Neuronal stem cell (in vitro differentiated cells): ENCODE measurements at regions not wholly inside any gene's neighbourhood (a gene's known extent, or its start where the extent isn't known, plus 50 kb on each side); places are given as distances from the start of the nearest gene placed in this dataset.
"Not testable (repeated sequence)": the region's sequence is repeated elsewhere in the genome, so short reads cannot be mapped to it uniquely, and the experiment has no call there.

Experiments
- DNase-seq: peaks from one replicate; pipeline ENCODE4 v3.0.0-alpha.2; 2013; ENCODE audit warnings: low spot score
- H2AFZ ChIP-seq: one replicate; pipeline ENCODE4 v1.6.1; 2013; ENCODE audit warnings: mild to moderate bottlenecking, low read length, inconsistent platforms
- H2AK5ac ChIP-seq: 2 replicates; pipeline ENCODE4 v1.6.1; 2013; ENCODE audit warnings: low read depth, mild to moderate bottlenecking, inconsistent platforms, low read length, moderate library complexity, mixed read lengths
- H2BK120ac ChIP-seq: 2 replicates; pipeline ENCODE4 v1.6.1; 2013; ENCODE audit warnings: low read depth, mild to moderate bottlenecking, inconsistent platforms, low read length, moderate library complexity, mixed read lengths
- H2BK12ac ChIP-seq: one replicate; pipeline ENCODE4 v1.6.1; 2013; ENCODE audit warnings: low read length, inconsistent platforms
- H2BK15ac ChIP-seq: 2 replicates; pipeline ENCODE4 v1.6.1; 2013; ENCODE audit warnings: mild to moderate bottlenecking, low read length, inconsistent platforms, mixed read lengths
- H2BK5ac ChIP-seq: one replicate; pipeline ENCODE4 v1.6.1; 2013; ENCODE audit warnings: inconsistent platforms, mild to moderate bottlenecking, low read length, moderate library complexity
- H3K14ac ChIP-seq: one replicate; pipeline ENCODE4 v1.6.1; 2013; ENCODE audit warnings: low read length, inconsistent platforms
- H3K18ac ChIP-seq: 2 replicates; pipeline ENCODE4 v1.6.1; 2013; ENCODE audit warnings: low read length, inconsistent platforms
- H3K23ac ChIP-seq: 2 replicates; pipeline ENCODE4 v1.6.1; 2013; ENCODE audit warnings: low read depth, mild to moderate bottlenecking, mixed read lengths, low read length, inconsistent platforms; ENCODE audit not compliant: poor library complexity
- H3K27ac ChIP-seq: replicated peaks from 3 replicates; pipeline ENCODE4 v1.5.1; 2013; ENCODE audit warnings: low read length, inconsistent platforms
- H3K27me3 ChIP-seq, 3 experiments: 2 replicates each; pipeline ENCODE4 v1.6.1; 2013; ENCODE audit warnings: low read length in 3 of 3, mild to moderate bottlenecking in 2 of 3, inconsistent platforms in 1 of 3, low read depth in 1 of 3, mixed read lengths in 1 of 3, moderate library complexity in 1 of 3; ENCODE audit not compliant: control insufficient read depth in 3 of 3, insufficient read depth in 3 of 3
- H3K36me3 ChIP-seq, 2 donors: replicated peaks in 1 of 2; 2 replicates each; pipeline ENCODE4 v1.6.1; 2013; ENCODE audit warnings: low read length in 2 of 2; ENCODE audit not compliant: control insufficient read depth in 2 of 2, insufficient read depth in 2 of 2
- H3K4ac ChIP-seq: 2 replicates; pipeline ENCODE4 v1.6.1; 2013; ENCODE audit warnings: inconsistent platforms, mild to moderate bottlenecking, low read length, moderate library complexity
- H3K4me1 ChIP-seq, 2 donors: 1 replicate in 1 of 2; 2 replicates in 1 of 2; pipeline ENCODE4 v1.6.1; 2013; ENCODE audit warnings: low read length in 2 of 2, low read depth in 1 of 2; ENCODE audit not compliant: control insufficient read depth in 2 of 2, insufficient read depth in 1 of 2
- H3K4me2 ChIP-seq: one replicate; pipeline ENCODE4 v1.6.1; 2013; ENCODE audit warnings: mild to moderate bottlenecking, low read length, inconsistent platforms; ENCODE audit not compliant: insufficient read depth, poor library complexity, severe bottlenecking
- H3K4me3 ChIP-seq, 2 donors: 2 replicates each; pipeline ENCODE4 v1.5.1; 2013; ENCODE audit warnings: low read length in 2 of 2, mild to moderate bottlenecking in 2 of 2, inconsistent platforms in 1 of 2, moderate library complexity in 1 of 2
- H3K79me1 ChIP-seq: one replicate; pipeline ENCODE4 v1.6.1; 2013; ENCODE audit warnings: low read depth, mild to moderate bottlenecking, inconsistent platforms, low read length, moderate library complexity
- H3K9ac ChIP-seq: one replicate; pipeline ENCODE4 v1.6.1; 2013; ENCODE audit warnings: mild to moderate bottlenecking, low read depth, low read length, inconsistent platforms; ENCODE audit not compliant: poor library complexity
- H3K9me3 ChIP-seq, 2 donors: replicated peaks in 1 of 2; 2 replicates each; pipeline versions ENCODE3 to v1.6.1; 2013; ENCODE audit warnings: low read length in 2 of 2, mild to moderate bottlenecking in 2 of 2, inconsistent platforms in 1 of 2, low read depth in 1 of 2, mixed read lengths in 1 of 2, moderate library complexity in 1 of 2; ENCODE audit not compliant: control insufficient read depth in 2 of 2, insufficient read depth in 1 of 2
- H4K8ac ChIP-seq: one replicate; pipeline ENCODE4 v1.6.1; 2013; ENCODE audit warnings: low read depth, mild to moderate bottlenecking, inconsistent platforms, low read length, moderate library complexity
- H4K91ac ChIP-seq: one replicate; pipeline ENCODE4 v1.6.1; 2013; ENCODE audit warnings: low read length, low read depth, mild to moderate bottlenecking, inconsistent platforms; ENCODE audit not compliant: poor library complexity
- WGBS, 2 donors: extraction: QIAGEN DNeasy Blood & Tissue Kit; methylation state at CpG; one replicate each; pipeline ENCODE4 v1.1.7; 2013; ENCODE audit warnings: missing lambda C conversion rate in 2 of 2, mixed read lengths in 1 of 2; ENCODE audit not compliant: insufficient read length in 2 of 2, insufficient replicate concordance in 1 of 2; ENCODE audit errors: extremely low coverage in 2 of 2; 5-methylcytosine and 5-hydroxymethylcytosine counted together

DNA sequence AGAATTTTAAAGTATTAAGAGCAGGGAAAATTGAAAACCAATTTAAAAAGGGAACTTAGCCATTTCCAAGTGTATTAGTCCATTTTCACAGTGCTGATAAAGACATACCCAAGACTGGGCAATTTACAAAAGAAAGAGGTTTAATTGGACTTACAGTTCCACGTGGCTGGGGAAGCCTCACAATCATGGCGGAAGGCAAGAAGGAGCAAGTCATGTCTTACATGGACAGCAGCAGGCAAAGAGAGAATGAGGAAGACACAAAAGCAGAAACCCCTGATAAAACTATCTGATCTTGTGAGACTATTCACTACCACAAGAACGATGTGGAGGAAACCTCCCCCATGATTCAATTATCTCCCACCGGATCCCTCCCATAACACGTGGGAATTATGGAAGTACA, 178.8 kb downstream of the ERCC6L2 start:
- H3K4ac ChIP-seq, H3K9ac ChIP-seq, H2AFZ ChIP-seq, H3K9me3 ChIP-seq, H2AK5ac ChIP-seq, H3K4me1 ChIP-seq, H3K79me1 ChIP-seq, DNase-seq, H4K91ac ChIP-seq, H3K23ac ChIP-seq, H3K4me2 ChIP-seq, H2BK15ac ChIP-seq, H2BK5ac ChIP-seq, H3K27ac ChIP-seq, H2BK12ac ChIP-seq, H3K18ac ChIP-seq, H4K8ac ChIP-seq, H3K36me3 ChIP-seq, H3K4me3 ChIP-seq, H3K27me3 ChIP-seq, H3K14ac ChIP-seq, H2BK120ac ChIP-seq: not testable (repeated sequence)
- WGBS, 2 donors: no CpG with 5 or more reads among the region's 5 CpGs

DNA sequence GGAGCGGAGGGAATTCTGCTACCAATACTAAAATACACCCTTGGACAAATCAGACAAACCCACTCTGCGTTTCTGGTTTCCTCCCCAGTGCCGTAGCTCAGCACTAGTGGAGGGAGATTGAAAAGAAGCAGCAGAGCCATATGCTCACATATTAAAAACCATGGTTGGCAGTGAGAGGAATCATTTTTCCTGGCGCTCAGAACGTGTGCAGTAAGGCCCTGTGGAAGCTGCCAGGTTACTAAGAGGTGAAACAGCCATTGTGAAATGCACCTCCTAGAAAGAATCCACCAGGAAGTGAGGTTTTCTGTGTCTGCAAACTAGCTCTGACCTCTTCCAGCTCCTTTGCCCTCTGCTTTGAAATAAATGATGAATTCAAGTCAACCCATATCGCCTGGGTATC, 177.2 kb downstream of the ERCC6L2 start:
- no CpG with 5 or more reads among the region's 6 CpGs for WGBS, 2 donors
- Histone ChIP-seq H3K36me3 (no peaks in the 10 kb centered on the region), H2AK5ac (no peak overlapping the region), H2BK12ac (no peak overlapping the region), H3K4me3 (no peak overlapping the region), H3K27me3 (no peaks in the 10 kb centered on the region), H3K23ac (no peak overlapping the region), H3K14ac (no peak overlapping the region), H3K4ac (no peak overlapping the region), H3K4me1 (peaks cover 20 to 21% of the 10 kb centered on the region in 2 donors), H3K9ac (no peak overlapping the region), H2BK120ac (no peak overlapping the region), H3K79me1 (no peaks in the 10 kb centered on the region), H3K27ac (no peak overlapping the region), H3K9me3 (peaks cover 2 to 10% of the 10 kb centered on the region in 2 donors), H3K18ac (no peak overlapping the region), H3K4me2 (no peak overlapping the region), H2BK5ac (no peak overlapping the region), H2AFZ (peak overlapping the region; percentile 38), H4K8ac (no peak overlapping the region), H4K91ac (no peak overlapping the region), H2BK15ac (no peak overlapping the region)
- DNase-seq: no peak

DNA sequence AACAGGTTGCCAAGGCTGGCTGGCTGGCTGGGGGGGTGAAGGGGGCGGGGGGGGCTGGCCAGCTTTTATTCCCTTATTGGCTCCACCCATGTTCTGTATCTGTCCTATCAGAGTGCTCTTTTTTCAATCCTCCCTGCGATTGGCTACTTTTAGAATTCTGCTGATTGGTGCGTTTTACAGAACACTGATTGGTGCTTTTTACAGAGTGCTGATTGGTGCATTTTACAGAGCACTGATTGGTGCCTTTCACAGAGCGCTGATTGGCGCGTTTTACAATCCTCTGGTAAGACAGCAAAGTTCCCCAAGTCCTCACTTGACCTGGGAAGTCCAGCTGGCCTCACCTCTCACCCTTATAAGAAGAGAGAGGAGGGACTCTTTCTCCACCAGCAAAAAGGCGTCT, 175.9 kb downstream of the ERCC6L2 start:
- DNase-seq: no peak
- Histone ChIP-seq H3K4ac (no peak overlapping the region), H2BK5ac (no peak overlapping the region), H3K4me2 (no peak overlapping the region), H4K91ac (no peak overlapping the region), H2AFZ (no peak overlapping the region), H2AK5ac (no peak overlapping the region), H3K9me3 (peaks cover 2 to 10% of the 10 kb centered on the region in 2 donors), H3K18ac (no peak overlapping the region), H3K79me1 (no peaks in the 10 kb centered on the region), H3K14ac (no peak overlapping the region), H3K9ac (no peak overlapping the region), H3K4me3 (no peak overlapping the region), H3K23ac (no peak overlapping the region), H3K4me1 (peaks cover 24 to 26% of the 10 kb centered on the region in 2 donors), H2BK120ac (no peak overlapping the region), H2BK15ac (no peak overlapping the region), H3K27me3 (no peaks in the 10 kb centered on the region), H3K27ac (no peak overlapping the region), H3K36me3 (no peaks in the 10 kb centered on the region), H2BK12ac (no peak overlapping the region), H4K8ac (no peak overlapping the region)
- no CpG with 5 or more reads among the region's 7 CpGs for WGBS, 2 donors

DNA sequence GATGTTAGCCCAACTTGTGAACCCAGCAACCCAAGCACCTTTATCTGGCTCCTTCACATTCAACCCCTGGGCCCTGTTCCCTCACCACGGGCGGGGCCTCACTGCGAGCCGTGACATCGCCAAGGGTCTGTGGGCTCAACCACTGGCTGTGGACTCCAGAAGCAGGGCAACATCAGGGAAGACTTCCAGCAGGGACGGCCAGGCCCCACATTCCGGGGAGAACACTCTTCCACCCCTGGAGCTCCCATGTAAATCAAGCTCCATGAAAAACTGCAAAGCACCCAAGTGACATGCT, 175.3 kb downstream of the ERCC6L2 start:
- H3K36me3 ChIP-seq: no peaks in the 10 kb centered on the region
- H3K27me3 ChIP-seq: no peaks in the 10 kb centered on the region
- no peak overlapping the region for H2BK120ac ChIP-seq
- H2BK15ac ChIP-seq: peak overlapping the region; percentile 41
- no peak for DNase-seq
- H3K14ac ChIP-seq: peak overlapping the region; percentile 42
- H3K27ac ChIP-seq: no peak overlapping the region
- H4K8ac ChIP-seq: no peak overlapping the region
- no peak overlapping the region for H3K4me2 ChIP-seq
- no peak overlapping the region for H2BK12ac ChIP-seq
- H3K79me1 ChIP-seq: no peaks in the 10 kb centered on the region
- no peak overlapping the region for H4K91ac ChIP-seq
- no peak overlapping the region for H3K4ac ChIP-seq
- no peak overlapping the region for H3K9ac ChIP-seq
- peak overlapping the region in 1 of 2 donors; percentile 55 for H3K4me3 ChIP-seq
- WGBS, 2 donors: no CpG with 5 or more reads among the region's 7 CpGs
- no peak overlapping the region for H3K23ac ChIP-seq
- peak overlapping the region; percentile 20 for H3K18ac ChIP-seq
- peaks cover 2 to 10% of the 10 kb centered on the region in 2 donors for H3K9me3 ChIP-seq
- no peak overlapping the region for H2AFZ ChIP-seq
- no peak overlapping the region for H2AK5ac ChIP-seq
- no peak overlapping the region for H2BK5ac ChIP-seq
- H3K4me1 ChIP-seq: peaks cover 24 to 26% of the 10 kb centered on the region in 2 donors
